ENCODE measurements at regions not wholly inside any gene's neighbourhood (a gene's known extent, or its start where the extent isn't known, plus 50 kb on each side); places are given as distances from the start of the nearest gene placed in this dataset.

- no peak for DNase-seq (ENCODE audit: low read depth in 2 of 2)
Observed at GRCh38 chr10:47230957-47231356, 69.0 kb upstream of the GDF10 start.

DNA sequence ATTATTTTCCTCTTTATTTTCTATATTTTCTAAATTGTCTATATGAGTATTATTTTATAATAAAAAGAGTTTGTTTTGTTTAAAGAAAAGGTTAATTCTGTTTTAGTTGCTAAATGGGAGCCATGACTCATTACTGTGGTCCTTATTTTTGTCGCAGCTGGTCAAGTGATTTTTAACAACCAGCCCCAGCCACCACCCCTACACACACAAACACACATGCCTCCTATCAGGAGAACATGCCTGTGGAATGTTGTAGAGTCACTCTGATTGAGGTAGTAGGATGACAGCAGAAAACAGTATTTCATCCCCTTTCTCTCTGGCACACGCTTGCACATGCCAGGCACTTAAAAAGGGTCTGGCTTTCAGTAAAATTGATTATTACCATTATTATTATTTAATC lies 68.6 kb upstream of the GDF10 start:
- no peak for DNase-seq (ENCODE audit: low read depth in 2 of 2)

- no peak for DNase-seq (ENCODE audit: low read depth in 2 of 2)
Observed at GRCh38 chr10:47233631-47234030, 66.4 kb upstream of the GDF10 start.

DNA sequence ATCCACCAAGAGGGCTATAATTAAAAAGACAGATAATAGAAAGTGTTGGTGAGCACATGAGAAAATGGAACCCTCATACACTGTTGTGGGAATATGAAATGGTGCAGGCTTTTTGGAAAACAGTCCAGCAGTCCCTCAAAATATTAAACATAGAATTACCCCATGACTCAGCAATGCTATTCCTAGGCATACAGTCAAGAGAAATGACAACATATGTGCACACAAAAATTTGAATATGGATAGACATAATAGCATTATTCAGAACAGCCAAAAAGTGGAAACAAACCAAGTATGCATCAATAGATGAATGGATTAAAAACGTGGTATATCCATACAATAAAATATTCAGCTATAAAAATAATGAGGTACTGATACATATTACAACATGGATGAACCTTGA lies 64.5 kb upstream of the GDF10 start:
- DNase-seq (ENCODE audit: low read depth in 2 of 2), result no peak

GRCh38 chr10:47237316-47238260 lies 62.4 kb upstream of the GDF10 start:
- DNase-seq (ENCODE audit: low read depth in 2 of 2), result no peak

DNA sequence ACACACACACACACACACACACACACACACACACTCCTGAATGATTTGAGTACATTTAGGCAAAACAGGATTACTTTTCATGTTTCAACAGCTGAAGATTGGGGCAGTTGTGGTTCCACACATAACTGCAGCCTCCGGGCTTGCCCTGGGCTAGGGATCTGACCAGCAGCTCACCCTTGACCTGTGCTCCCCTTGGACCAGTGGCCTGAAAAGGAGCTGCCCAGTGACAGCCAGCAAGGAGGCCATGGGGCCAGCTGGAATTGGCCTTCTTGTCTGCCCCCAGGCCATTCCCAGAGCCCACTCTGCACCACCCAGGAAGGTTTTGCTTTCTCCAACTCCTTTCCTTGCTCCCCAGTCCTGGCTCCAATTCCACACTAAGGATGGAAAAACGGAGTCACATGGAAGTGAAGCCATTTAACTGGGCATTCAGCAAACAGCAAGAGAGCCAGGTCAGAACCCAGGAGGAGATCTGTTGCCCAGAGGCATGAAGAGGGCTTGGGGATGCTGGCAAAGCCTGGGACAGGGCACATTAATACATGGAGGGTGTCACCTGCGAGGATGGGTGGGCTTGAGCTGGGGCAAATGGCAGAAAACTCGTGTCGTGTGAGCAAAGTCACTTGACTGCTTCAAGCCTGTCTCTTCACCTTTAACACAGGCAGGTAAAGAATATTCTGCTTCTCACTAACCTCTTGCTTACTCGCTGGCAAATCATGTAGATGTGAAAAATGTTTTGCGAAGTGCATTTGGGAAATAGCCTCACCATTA lies 61.5 kb upstream of the GDF10 start:
- no peak for DNase-seq (ENCODE audit: low read depth in 2 of 2)

DNA sequence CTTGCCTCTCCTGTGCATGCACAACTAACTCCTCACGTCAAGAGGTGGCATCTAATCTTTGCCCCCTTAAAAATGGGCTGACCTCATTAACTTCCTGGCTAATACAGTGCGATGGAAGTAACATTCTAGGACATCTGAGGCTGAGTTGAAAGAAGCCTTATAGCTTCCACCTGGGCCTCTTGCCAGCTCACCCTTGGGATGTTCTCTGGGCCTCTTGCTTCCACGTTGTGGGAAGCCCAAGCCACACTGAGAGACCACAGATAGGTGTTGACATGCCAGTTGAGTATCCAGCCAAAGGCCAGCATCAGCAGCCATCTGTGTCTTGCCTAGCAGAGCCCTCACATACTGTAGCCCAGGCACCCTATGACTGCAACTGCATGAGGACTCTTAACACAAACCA lies 60.8 kb upstream of the GDF10 start:
- DNase-seq (ENCODE audit: low read depth in 2 of 2), result no peak

DNA sequence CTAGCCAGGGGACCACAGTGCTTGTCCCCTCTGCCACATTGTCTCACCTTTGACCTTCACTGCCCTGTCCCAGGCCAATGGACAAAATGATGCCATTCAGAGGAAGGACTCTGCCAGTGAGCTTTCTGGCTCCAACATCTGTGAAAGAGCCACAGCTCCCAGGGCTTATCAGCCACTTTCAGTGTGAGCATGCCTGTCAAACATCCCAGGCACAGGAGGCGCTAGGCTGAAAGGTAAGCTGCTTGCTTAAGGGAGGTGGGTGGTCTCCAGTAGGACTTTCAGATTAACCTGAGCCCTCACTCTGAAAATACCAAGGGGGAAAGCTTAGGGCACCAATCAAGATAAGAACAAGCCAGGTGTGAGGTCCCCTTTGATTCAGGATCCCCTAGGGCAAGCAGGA lies 59.8 kb upstream of the GDF10 start:
- no peak for DNase-seq (ENCODE audit: low read depth in 2 of 2)

GRCh38 chr10:47241256-47241655 lies 58.7 kb upstream of the GDF10 start:
- DNase-seq (ENCODE audit: low read depth in 2 of 2), result no peak

DNA sequence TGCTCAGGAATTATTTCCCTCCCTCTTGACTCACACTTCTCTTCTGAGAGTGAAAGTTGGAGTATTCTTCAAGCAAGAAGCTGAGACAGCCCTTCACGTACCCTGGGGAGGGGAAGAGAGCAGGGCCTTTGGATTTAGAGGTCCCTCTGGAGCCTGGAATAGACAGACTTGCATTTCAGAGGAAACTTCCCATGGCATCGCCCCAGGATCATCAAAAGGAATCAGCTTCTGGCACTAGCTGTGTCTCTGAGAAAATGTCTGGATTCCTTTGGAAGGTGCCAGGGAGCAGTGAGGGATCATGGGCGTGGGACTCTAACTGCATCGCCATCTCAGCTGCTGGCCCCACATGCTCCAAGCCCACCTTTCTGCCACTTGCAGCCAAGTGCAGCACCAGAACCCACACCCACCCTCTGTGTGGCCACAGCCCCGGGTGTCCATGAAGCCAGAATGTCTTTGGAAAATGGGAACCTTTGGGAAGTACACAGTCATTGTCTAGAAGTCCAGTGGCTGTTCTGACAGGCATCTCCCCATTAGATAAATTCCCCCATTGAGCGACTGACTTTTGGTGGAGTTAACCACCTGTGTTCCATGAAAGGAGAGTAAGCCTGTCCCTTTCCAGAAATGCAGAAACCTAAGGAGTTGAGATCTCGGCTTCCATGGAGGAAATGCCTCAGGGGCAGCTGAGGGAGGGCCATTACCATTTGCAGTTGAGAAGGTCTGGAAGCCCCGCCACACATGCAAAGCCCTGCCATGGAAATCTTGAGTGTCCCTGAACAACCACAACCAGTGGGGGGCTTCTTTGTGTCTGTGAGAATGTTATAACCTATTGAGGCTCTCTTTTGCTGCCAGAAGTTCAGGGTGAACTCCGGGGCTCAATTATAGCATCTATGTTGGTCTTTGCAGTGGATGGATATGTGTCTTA lies 57.8 kb upstream of the GDF10 start:
- DNase-seq (ENCODE audit: low read depth in 2 of 2), result no peak

DNA sequence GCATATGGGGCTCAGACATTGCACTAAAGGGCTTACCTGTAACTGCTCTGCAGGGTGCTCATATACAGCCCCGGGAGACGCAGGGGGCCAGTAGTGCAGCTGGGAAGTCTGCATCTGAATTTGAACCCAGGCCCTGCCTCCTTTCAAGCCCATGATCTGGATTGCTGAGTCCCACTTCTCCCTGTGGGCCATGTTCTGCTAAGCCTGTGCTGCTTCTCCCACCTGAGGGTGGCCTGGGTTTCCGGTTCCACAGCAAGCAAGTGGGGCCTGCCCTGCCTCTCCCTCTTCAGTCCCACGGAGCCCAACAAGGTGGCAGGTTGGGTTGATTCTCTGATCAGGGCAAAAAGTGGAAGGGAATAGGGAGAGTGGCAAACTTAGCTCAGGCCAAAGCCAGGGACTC lies 56.6 kb upstream of the GDF10 start:
- no peak for DNase-seq (ENCODE audit: low read depth in 2 of 2)

DNA sequence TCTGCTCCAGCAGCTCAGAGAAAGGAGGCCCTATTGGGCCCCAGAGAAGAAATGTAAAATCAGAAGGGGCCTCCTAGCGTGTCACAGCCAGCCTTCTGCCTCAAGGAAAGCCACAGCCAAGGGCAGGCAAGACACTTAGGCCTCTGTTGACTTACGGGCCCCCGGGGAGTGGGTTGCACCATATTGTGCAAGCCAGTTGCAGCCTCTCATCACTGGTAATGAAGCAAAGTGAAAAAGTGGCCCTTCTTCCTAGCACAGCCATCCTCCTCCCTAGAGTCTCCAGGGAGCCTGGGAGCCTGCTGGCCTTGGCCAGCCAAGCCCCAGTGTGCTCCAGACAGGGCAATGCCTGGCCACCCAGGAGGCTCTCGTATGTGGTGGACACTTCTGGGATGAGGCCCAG lies 56.2 kb upstream of the GDF10 start:
- DNase-seq (ENCODE audit: low read depth in 2 of 2), result no peak

GRCh38 chr10:47244560-47245500 lies 55.2 kb upstream of the GDF10 start:
- no peak for DNase-seq (ENCODE audit: low read depth in 2 of 2)

- DNase-seq (ENCODE audit: low read depth in 2 of 2), result no peak
Observed at GRCh38 chr10:47245731-47246350, 54.2 kb upstream of the GDF10 start.

DNA sequence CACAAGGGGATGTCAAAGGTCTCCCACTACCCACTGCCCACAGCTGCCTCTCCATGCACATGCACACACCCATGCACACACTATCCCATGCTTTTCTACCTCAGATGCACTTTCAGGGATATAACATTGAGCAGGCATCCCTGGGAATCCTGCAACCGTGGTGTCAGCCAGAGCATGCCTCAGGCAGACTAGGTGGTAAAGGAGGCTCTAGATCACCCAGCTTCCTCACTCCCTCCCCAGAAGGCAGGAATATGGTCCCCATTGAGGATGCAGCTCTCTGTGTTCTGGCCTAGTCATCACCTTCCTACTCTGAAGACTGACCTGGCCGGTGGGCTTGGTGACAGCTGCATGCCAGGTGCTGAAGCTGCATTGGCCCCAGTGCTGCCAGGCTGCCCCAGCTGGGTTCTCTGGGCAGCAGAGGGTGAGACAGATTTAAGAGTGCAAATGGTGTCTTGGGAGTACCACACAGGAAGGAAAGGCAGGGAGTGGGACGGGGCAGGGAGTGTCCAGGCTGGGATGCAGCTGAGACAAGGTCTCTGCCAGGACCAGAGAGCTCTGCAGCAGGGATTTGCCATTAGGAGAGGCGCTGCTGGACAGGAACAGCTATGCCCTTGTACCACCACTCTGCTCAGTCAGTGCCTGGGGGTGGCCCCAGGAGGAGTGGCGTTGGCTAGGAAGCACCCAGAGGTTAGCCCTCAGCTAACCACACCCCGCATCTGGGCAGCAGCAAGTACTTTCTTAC lies 53.4 kb upstream of the GDF10 start:
- no peak for DNase-seq (ENCODE audit: low read depth in 2 of 2)

- no peak for DNase-seq (ENCODE audit: low read depth in 2 of 2)
Observed at GRCh38 chr10:47247148-47248059, 52.6 kb upstream of the GDF10 start.

DNA sequence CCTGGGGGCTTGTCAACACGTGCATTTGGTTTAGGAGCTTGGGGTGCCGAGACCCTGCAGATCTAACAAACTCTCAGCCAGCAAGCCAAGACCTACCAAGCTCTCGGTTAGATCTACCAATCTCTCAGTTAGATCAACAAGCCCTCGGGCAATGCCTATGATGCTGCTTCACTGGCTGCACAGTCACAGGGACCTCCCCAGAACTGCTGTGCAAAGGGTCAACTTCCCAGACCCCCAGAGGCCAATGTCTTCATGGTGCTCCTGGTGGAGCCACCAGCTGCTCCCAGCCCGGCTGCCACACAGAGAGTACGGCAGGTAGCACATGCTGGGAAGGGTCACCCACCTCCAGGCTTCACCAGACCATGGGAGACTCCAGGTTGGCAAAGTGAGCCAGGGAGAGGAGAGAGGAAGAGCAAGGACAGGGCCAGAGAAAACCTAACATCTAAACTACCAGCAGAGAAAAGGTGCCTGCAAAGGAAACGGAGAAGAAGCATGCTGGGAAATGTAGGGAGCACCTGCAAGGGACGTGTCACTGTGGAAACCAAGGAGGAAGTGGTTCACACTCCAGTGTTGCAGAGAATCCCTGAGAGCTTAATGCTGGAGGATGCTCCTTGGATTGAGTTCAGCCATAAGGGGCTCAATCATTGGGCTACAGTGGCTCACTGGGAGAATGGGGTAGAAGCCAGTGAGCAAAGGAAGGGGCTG lies 51.5 kb upstream of the GDF10 start:
- DNase-seq (ENCODE audit: low read depth in 2 of 2), result no peak

GRCh38 chr10:47249881-47250280 lies 50.1 kb upstream of the GDF10 start:
- DNase-seq (ENCODE audit: low read depth in 2 of 2), result no peak

Data from fibroblast of skin of left quadriceps (primary cell).